ENCODE measurements at regions not wholly inside any gene's neighbourhood (a gene's known extent, or its start where the extent isn't known, plus 50 kb on each side); places are given as distances from the start of the nearest gene placed in this dataset.

DNA sequence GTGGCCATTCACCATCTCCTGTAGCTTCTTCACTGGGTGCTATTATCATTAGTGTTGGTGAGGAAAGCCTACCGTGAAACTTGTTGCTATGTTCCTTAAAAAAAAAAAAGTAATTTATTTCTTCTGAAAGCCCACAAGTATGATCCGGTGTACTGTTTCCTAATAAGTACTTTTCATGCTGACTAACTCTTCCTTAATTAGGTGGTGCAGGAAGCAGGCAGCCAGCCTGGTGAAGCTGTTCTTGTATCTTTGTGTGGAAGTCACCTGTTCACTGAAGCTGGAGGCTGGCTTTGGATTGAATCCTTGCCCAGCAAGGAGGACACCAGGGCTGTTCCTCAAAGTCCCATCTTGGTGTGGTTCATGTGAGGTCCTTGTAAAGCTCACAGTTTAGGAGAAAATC is 321.7 kb upstream of the THSD7B start:
- H3K4me3 ChIP-seq (ENCODE audit: low read depth in 2 of 2, low read length in 2 of 2): no peak overlapping the region
- no peak overlapping the region for H3K27ac ChIP-seq (ENCODE audit: low read length)
- H3K36me3 ChIP-seq (ENCODE audit: control insufficient read depth, insufficient read depth, low read length): no peaks in the 10 kb centered on the region
- DNase-seq (ENCODE audit: low read depth, low spot score): no peak
- no peaks in the 10 kb centered on the region for H3K9me3 ChIP-seq (ENCODE audit: control insufficient read depth, insufficient read depth, low read depth, low read length)
- BruUV-seq (replicated peaks): no TSS peak
- no peak for ATAC-seq
- in situ Hi-C loops (cut with HindIII; ENCODE audit: low pct_unique_long_range_greater_than_20kb, low sequenced_read_pairs): no loop called here
- peaks cover 3% of the 10 kb centered on the region; the same call in 1 of the 2 replicates for H3K27me3 ChIP-seq (ENCODE audit: control insufficient read depth, insufficient read depth, low read length)
- TF ChIP-seq TCF7L2 (IDR thresholded peaks at IDR 0.05; ENCODE audit: low read depth, low read length): no peak
- TF ChIP-seq, protein P1, sequence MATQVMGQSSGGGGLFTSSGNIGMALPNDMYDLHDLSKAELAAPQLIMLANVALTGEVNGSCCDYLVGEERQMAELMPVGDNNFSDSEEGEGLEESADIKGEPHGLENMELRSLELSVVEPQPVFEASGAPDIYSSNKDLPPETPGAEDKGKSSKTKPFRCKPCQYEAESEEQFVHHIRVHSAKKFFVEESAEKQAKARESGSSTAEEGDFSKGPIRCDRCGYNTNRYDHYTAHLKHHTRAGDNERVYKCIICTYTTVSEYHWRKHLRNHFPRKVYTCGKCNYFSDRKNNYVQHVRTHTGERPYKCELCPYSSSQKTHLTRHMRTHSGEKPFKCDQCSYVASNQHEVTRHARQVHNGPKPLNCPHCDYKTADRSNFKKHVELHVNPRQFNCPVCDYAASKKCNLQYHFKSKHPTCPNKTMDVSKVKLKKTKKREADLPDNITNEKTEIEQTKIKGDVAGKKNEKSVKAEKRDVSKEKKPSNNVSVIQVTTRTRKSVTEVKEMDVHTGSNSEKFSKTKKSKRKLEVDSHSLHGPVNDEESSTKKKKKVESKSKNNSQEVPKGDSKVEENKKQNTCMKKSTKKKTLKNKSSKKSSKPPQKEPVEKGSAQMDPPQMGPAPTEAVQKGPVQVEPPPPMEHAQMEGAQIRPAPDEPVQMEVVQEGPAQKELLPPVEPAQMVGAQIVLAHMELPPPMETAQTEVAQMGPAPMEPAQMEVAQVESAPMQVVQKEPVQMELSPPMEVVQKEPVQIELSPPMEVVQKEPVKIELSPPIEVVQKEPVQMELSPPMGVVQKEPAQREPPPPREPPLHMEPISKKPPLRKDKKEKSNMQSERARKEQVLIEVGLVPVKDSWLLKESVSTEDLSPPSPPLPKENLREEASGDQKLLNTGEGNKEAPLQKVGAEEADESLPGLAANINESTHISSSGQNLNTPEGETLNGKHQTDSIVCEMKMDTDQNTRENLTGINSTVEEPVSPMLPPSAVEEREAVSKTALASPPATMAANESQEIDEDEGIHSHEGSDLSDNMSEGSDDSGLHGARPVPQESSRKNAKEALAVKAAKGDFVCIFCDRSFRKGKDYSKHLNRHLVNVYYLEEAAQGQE (IDR thresholded peaks at IDR 0.05; ENCODE audit: insufficient read depth in 1 of 2, low read depth in 2 of 2, low read length in 1 of 2): no peak
- no peak for TF ChIP-seq SIN3A (IDR thresholded peaks at IDR 0.05; ENCODE audit: borderline replicate concordance, insufficient read depth, low read depth, low read length)
- TF ChIP-seq, protein P2, sequence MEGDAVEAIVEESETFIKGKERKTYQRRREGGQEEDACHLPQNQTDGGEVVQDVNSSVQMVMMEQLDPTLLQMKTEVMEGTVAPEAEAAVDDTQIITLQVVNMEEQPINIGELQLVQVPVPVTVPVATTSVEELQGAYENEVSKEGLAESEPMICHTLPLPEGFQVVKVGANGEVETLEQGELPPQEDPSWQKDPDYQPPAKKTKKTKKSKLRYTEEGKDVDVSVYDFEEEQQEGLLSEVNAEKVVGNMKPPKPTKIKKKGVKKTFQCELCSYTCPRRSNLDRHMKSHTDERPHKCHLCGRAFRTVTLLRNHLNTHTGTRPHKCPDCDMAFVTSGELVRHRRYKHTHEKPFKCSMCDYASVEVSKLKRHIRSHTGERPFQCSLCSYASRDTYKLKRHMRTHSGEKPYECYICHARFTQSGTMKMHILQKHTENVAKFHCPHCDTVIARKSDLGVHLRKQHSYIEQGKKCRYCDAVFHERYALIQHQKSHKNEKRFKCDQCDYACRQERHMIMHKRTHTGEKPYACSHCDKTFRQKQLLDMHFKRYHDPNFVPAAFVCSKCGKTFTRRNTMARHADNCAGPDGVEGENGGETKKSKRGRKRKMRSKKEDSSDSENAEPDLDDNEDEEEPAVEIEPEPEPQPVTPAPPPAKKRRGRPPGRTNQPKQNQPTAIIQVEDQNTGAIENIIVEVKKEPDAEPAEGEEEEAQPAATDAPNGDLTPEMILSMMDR (IDR thresholded peaks at IDR 0.05): no peak
- no peak for TF ChIP-seq POLR2AphosphoS5 (IDR thresholded peaks at IDR 0.05; ENCODE audit: low read depth, low read length)
- intact Hi-C loops (cut with micrococcal nuclease; ENCODE audit: unreplicated experiment): no loop called here
- CTCF ChIA-PET: no interaction called here
- no peaks in the 10 kb centered on the region for H3K4me1 ChIP-seq (ENCODE audit: control insufficient read depth, insufficient read depth, low read length)
- POLR2A ChIA-PET: no interaction called here

DNA sequence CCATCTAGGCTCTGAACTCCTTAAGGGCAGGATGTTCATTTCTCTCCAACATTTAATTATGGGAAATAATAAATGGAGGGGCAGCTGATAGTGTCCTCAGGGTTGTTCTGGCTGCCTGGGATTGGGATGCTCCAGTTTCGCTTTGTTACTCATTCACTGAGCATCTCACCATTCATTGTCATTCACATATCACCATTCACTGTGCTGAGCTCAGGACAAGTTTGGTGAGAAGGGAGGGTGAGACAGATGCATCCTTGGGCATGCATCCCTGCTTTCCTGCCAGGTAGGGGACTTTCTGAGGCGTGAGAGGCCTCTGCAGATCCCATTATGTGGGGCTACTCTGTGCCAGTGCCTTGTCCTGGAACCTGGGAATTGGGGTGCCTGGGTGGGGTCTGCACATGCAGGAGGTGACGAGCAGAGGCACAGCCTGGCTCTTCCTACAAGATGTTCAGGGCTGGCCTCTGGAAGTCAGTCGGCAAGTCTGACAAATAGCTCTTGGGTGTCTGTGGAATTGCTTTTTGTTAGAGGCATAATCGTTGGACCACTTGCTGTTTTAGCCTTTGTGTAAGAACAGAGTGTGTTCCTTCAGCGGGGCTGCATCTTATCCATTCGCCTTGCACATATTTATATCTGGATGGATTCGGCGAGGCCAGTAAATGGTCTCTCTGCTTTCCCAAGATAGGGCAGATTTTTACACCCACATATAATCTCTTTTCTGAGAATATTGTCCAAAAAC is 323.2 kb upstream of the THSD7B start:
- no peak for DNase-seq (ENCODE audit: low read depth, low spot score)
- Histone ChIP-seq H3K27ac (ENCODE audit: low read length) (no peak overlapping the region), H3K9me3 (ENCODE audit: control insufficient read depth, insufficient read depth, low read depth, low read length) (no peaks in the 10 kb centered on the region), H3K4me3 (ENCODE audit: low read depth in 2 of 2, low read length in 2 of 2) (no peak overlapping the region), H3K27me3 (ENCODE audit: control insufficient read depth, insufficient read depth, low read length) (peaks cover 3% of the 10 kb centered on the region; the same call in 1 of the 2 replicates), H3K36me3 (ENCODE audit: control insufficient read depth, insufficient read depth, low read length) (no peaks in the 10 kb centered on the region), H3K4me1 (ENCODE audit: control insufficient read depth, insufficient read depth, low read length) (no peaks in the 10 kb centered on the region)
- intact Hi-C loops (cut with micrococcal nuclease; ENCODE audit: unreplicated experiment) (no loop called here), in situ Hi-C loops (cut with HindIII; ENCODE audit: low pct_unique_long_range_greater_than_20kb, low sequenced_read_pairs) (no loop called here)
- ATAC-seq: no peak
- ChIA-PET CTCF (no interaction called here), POLR2A (no interaction called here)
- no TSS peak for BruUV-seq (replicated peaks)
- TF ChIP-seq, protein P2 (IDR thresholded peaks at IDR 0.05): no peak
- TF ChIP-seq TCF7L2 (IDR thresholded peaks at IDR 0.05; ENCODE audit: low read depth, low read length) (no peak), SIN3A (IDR thresholded peaks at IDR 0.05; ENCODE audit: borderline replicate concordance, insufficient read depth, low read depth, low read length) (no peak), POLR2AphosphoS5 (IDR thresholded peaks at IDR 0.05; ENCODE audit: low read depth, low read length) (no peak)
- TF ChIP-seq, protein P1 (IDR thresholded peaks at IDR 0.05; ENCODE audit: insufficient read depth in 1 of 2, low read depth in 2 of 2, low read length in 1 of 2): no peak
